ENCODE measurements at regions not wholly inside any gene's neighbourhood (a gene's known extent, or its start where the extent isn't known, plus 50 kb on each side); places are given as distances from the start of the nearest gene placed in this dataset.
"Not testable (repeated sequence)": the region's sequence is repeated elsewhere in the genome, so short reads cannot be mapped to it uniquely, and the experiment has no call there.

GRCh38 chr10:83515001-83515400 lies 624.3 kb upstream of the GHITM start:
- TF ChIP-seq, protein P1, sequence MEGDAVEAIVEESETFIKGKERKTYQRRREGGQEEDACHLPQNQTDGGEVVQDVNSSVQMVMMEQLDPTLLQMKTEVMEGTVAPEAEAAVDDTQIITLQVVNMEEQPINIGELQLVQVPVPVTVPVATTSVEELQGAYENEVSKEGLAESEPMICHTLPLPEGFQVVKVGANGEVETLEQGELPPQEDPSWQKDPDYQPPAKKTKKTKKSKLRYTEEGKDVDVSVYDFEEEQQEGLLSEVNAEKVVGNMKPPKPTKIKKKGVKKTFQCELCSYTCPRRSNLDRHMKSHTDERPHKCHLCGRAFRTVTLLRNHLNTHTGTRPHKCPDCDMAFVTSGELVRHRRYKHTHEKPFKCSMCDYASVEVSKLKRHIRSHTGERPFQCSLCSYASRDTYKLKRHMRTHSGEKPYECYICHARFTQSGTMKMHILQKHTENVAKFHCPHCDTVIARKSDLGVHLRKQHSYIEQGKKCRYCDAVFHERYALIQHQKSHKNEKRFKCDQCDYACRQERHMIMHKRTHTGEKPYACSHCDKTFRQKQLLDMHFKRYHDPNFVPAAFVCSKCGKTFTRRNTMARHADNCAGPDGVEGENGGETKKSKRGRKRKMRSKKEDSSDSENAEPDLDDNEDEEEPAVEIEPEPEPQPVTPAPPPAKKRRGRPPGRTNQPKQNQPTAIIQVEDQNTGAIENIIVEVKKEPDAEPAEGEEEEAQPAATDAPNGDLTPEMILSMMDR (IDR thresholded peaks at IDR 0.05), result no peak
- TF ChIP-seq ZFX (IDR thresholded peaks at IDR 0.05; ENCODE audit: borderline replicate concordance), result no peak
- H3K27ac ChIP-seq, result no peak overlapping the region

GRCh38 chr10:83516788-83517187 lies 622.5 kb upstream of the GHITM start:
- no peak overlapping the region for H3K27ac ChIP-seq
- TF ChIP-seq ZFX (IDR thresholded peaks at IDR 0.05; ENCODE audit: borderline replicate concordance), result no peak
- TF ChIP-seq, protein P1 (IDR thresholded peaks at IDR 0.05), result no peak

DNA sequence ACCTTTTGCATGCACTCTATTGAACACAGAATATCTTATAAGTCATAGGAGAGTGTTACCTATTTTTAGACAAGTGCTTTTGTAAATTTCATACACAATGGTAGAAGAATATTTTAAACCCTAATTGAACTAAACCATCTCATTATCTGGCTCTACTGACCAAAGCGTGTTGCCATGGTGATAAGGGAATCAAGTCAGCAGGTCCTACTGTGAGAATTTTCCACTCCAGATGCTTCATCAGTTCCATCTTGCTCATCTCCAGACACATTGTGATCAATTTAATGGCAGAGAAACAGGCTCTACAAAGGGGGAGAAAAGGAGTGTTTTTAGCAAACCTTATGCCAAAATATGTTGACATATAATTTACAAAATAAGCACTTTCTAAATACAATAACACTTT lies 621.9 kb upstream of the GHITM start:
- no peak for TF ChIP-seq ZFX (IDR thresholded peaks at IDR 0.05; ENCODE audit: borderline replicate concordance)
- TF ChIP-seq, protein P1 (IDR thresholded peaks at IDR 0.05), result no peak
- H3K27ac ChIP-seq, result no peak overlapping the region

GRCh38 chr10:83518779-83519178 lies 620.5 kb upstream of the GHITM start:
- no peak overlapping the region for H3K27ac ChIP-seq
- TF ChIP-seq ZFX (IDR thresholded peaks at IDR 0.05; ENCODE audit: borderline replicate concordance), result no peak

DNA sequence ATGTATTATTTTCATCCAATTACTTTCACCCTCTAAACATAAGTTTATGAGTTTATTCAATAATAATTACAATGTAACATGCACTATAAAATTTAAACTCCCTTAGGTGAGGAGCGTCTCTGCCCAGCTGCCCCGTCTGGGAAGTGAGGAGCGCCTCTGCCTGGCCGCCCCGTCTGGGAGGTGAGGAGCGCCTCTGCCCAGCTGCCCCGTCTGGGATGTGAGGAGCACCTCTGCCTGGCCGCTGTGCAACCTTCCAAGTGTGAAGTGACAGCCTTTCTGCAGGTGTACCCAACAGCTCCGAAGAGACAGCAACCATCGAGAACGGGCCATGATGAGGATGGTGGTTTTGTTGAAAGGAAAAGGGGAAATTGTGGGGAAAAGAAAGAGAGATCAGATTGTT lies 618.9 kb upstream of the GHITM start:
- not testable (repeated sequence) for H3K27ac ChIP-seq

DNA sequence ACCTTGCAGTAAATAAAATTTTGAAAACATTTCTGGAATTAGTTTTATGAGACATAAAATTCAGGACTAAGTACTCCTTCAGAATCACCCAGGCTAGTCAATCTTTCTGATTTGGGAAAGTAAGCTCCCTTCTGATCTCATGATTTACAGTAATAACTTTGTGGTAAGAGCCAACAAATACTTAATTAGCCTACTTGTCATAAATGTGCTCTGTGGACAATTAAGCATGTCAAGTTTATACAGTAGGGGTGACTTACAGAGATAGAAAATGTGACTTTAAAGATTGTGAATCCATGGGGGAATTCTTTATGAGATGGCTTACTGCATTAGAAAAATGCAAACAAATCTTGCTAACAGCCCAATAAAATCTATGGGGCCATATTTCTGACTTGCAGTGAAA lies 616.9 kb upstream of the GHITM start:
- TF ChIP-seq, protein P1 (IDR thresholded peaks at IDR 0.05), result no peak
- no peak for TF ChIP-seq ZFX (IDR thresholded peaks at IDR 0.05; ENCODE audit: borderline replicate concordance)

GRCh38 chr10:83522881-83523386 lies 616.4 kb upstream of the GHITM start:
- TF ChIP-seq, protein P1 (IDR thresholded peaks at IDR 0.05), result no peak
- TF ChIP-seq ZFX (IDR thresholded peaks at IDR 0.05; ENCODE audit: borderline replicate concordance), result no peak
- no peak overlapping the region for H3K27ac ChIP-seq

More for the DNA sequence above, 616.9 kb upstream of the GHITM start:
- no peak overlapping the region for H3K27ac ChIP-seq

- TF ChIP-seq, protein P1 (IDR thresholded peaks at IDR 0.05), result no peak
- no peak for TF ChIP-seq ZFX (IDR thresholded peaks at IDR 0.05; ENCODE audit: borderline replicate concordance)
These were observed 611.4 kb upstream of the GHITM start for GRCh38 chr10:83527934-83528333.

More at GRCh38 chr10:83527934-83528333, 611.4 kb upstream of the GHITM start:
- H3K27ac ChIP-seq, result no peak overlapping the region
